ENCODE measurements at regions not wholly inside any gene's neighbourhood (a gene's known extent, or its start where the extent isn't known, plus 50 kb on each side); places are given as distances from the start of the nearest gene placed in this dataset.

DNA sequence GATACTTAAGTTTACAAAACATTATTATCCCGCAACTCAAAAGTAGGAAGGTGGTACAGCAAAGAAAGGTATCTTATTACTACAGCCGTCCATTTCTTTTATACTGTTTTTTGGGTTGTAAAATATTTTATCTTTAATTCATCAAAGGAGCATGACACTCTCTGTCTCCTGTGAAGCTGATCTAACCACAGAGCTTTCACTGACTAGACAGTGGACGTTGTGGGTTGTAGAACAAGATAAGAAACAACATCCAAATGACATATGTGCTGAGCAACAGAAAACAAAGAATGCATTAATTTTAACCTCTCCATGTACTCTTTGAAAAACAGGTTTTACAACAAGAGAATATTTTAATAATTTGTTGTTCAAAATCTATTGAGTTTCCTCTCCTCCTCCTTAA is 195.9 kb upstream of the FBXO33 start:
- DNase-seq (ENCODE audit: low spot score), result no peak
- 81% methylated on average over 3 of the region's 3 CpGs for WGBS
- Histone ChIP-seq H3K4me3 (ENCODE audit: low read depth in 1 of 3, low read length in 3 of 3) (no peak overlapping the region), H3K36me3 (ENCODE audit: control insufficient read depth in 4 of 4, insufficient read depth in 3 of 4, low read depth in 1 of 4, low read length in 3 of 4) (no peaks in the 10 kb centered on the region), H3K4me1 (ENCODE audit: control insufficient read depth in 4 of 4, insufficient read depth in 4 of 4, low read length in 3 of 4) (no peaks in the 10 kb centered on the region), H3K27ac (ENCODE audit: low read depth in 1 of 2, low read length in 2 of 2) (no peak overlapping the region), H3K27me3 (ENCODE audit: control insufficient read depth in 4 of 4, insufficient read depth in 4 of 4, low read length in 3 of 4) (no peaks in the 10 kb centered on the region), H3K9ac (ENCODE audit: low read depth in 1 of 2, low read length in 2 of 2) (no peak overlapping the region), H3K9me3 (ENCODE audit: control insufficient read depth in 4 of 4, low read length in 3 of 4) (no peaks in the 10 kb centered on the region)
- TF ChIP-seq SP1 (IDR thresholded peaks at IDR 0.05) (no peak), TAF1 (conservative IDR thresholded peaks at IDR 0.05) (no peak), RAD21 (IDR thresholded peaks at IDR 0.05) (no peak), GABPA (IDR thresholded peaks at IDR 0.05 in 1 of 2, conservative IDR thresholded peaks at IDR 0.05 in 1 of 2) (no peak), YY1 (IDR thresholded peaks at IDR 0.05) (no peak), EGR1 (IDR thresholded peaks at IDR 0.05; ENCODE audit: low read depth in 2 of 2) (no peak), HNF4G (IDR thresholded peaks at IDR 0.05) (no peak), RXRA (IDR thresholded peaks at IDR 0.05) (no peak), HNF4A (conservative IDR thresholded peaks at IDR 0.05) (no peak)
- TF ChIP-seq, protein P1, sequence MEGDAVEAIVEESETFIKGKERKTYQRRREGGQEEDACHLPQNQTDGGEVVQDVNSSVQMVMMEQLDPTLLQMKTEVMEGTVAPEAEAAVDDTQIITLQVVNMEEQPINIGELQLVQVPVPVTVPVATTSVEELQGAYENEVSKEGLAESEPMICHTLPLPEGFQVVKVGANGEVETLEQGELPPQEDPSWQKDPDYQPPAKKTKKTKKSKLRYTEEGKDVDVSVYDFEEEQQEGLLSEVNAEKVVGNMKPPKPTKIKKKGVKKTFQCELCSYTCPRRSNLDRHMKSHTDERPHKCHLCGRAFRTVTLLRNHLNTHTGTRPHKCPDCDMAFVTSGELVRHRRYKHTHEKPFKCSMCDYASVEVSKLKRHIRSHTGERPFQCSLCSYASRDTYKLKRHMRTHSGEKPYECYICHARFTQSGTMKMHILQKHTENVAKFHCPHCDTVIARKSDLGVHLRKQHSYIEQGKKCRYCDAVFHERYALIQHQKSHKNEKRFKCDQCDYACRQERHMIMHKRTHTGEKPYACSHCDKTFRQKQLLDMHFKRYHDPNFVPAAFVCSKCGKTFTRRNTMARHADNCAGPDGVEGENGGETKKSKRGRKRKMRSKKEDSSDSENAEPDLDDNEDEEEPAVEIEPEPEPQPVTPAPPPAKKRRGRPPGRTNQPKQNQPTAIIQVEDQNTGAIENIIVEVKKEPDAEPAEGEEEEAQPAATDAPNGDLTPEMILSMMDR (IDR thresholded peaks at IDR 0.05; ENCODE audit: low read depth, low read length, missing input control), result no peak
- TF ChIP-seq, protein P2, sequence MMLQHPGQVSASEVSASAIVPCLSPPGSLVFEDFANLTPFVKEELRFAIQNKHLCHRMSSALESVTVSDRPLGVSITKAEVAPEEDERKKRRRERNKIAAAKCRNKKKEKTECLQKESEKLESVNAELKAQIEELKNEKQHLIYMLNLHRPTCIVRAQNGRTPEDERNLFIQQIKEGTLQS (IDR thresholded peaks at IDR 0.05), result no peak
- TF ChIP-seq, protein P3, sequence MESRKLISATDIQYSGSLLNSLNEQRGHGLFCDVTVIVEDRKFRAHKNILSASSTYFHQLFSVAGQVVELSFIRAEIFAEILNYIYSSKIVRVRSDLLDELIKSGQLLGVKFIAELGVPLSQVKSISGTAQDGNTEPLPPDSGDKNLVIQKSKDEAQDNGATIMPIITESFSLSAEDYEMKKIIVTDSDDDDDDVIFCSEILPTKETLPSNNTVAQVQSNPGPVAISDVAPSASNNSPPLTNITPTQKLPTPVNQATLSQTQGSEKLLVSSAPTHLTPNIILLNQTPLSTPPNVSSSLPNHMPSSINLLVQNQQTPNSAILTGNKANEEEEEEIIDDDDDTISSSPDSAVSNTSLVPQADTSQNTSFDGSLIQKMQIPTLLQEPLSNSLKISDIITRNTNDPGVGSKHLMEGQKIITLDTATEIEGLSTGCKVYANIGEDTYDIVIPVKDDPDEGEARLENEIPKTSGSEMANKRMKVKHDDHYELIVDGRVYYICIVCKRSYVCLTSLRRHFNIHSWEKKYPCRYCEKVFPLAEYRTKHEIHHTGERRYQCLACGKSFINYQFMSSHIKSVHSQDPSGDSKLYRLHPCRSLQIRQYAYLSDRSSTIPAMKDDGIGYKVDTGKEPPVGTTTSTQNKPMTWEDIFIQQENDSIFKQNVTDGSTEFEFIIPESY (IDR thresholded peaks at IDR 0.05), result no peak

DNA sequence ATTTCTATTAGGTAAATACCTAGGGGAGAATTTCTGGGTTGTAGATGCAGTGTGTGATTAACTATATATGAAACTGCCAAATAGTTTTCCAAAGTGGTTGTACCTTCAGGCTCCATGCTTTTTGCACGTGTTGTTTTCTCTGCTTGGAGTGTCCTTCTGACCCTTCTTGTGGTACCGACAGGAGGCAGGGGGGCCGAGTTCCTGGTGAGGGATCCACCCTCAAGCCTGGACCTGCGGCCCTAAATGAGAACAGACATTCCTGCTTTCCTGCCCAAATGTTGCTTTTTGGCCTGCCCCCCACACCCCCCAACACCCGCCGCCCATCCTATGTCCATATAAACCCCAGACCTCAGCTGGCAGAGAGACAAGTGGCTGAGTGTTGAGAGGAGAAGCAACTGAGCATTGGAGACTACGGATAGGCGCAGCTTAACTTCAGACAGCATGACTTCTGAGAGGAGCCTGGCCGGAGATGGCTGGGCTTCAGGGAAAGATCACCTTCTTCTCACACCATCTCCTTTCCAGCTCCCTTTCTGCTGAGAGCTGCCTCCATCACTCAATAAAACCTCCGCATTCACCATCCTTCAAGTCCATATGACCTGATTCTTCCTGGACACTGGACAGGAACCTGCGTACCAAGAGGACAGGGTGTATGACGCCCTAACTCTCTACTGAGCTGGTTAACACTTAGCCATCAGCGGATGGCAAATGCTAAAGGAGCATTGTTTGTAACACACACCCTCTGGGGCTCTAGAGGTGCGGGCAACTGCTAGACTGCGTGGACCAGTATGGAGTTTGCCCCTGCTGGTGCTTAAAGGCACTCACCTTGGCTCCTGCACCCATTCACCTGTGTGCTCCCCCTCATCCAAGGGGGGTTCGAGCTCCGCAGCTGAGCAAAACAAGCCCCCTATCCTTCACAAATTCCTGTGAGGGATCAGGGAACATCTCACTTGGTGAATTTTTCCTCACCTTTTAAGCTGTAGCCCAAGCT is 194.7 kb upstream of the FBXO33 start:
- TF ChIP-seq EGR1 (IDR thresholded peaks at IDR 0.05; ENCODE audit: low read depth in 2 of 2) (no peak), NR2F2 (IDR thresholded peaks at IDR 0.05) (no peak)
- TF ChIP-seq, protein P4, sequence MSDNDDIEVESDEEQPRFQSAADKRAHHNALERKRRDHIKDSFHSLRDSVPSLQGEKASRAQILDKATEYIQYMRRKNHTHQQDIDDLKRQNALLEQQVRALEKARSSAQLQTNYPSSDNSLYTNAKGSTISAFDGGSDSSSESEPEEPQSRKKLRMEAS (IDR thresholded peaks at IDR 0.05), result no peak
- no peak overlapping the region for H3K4me3 ChIP-seq (ENCODE audit: low read depth in 1 of 3, low read length in 3 of 3)
- no peaks in the 10 kb centered on the region for H3K36me3 ChIP-seq (ENCODE audit: control insufficient read depth in 4 of 4, insufficient read depth in 3 of 4, low read depth in 1 of 4, low read length in 3 of 4)
- no peak overlapping the region for H3K9ac ChIP-seq (ENCODE audit: low read depth in 1 of 2, low read length in 2 of 2)
- no peaks in the 10 kb centered on the region for H3K27me3 ChIP-seq (ENCODE audit: control insufficient read depth in 4 of 4, insufficient read depth in 4 of 4, low read length in 3 of 4)
- H3K27ac ChIP-seq (ENCODE audit: low read depth in 1 of 2, low read length in 2 of 2), result no peak overlapping the region
- no peaks in the 10 kb centered on the region for H3K4me1 ChIP-seq (ENCODE audit: control insufficient read depth in 4 of 4, insufficient read depth in 4 of 4, low read length in 3 of 4)
- DNase-seq (ENCODE audit: low spot score), result no peak
- peaks cover 0 to 2% (median under 1%) of the 10 kb centered on the region in 4 donors for H3K9me3 ChIP-seq (ENCODE audit: control insufficient read depth in 4 of 4, low read length in 3 of 4)
- 91% methylated on average over 17 of the region's 17 CpGs for WGBS
